ENCODE measurements at regions not wholly inside any gene's neighbourhood (a gene's known extent, or its start where the extent isn't known, plus 50 kb on each side); places are given as distances from the start of the nearest gene placed in this dataset.
"Not testable (repeated sequence)": the region's sequence is repeated elsewhere in the genome, so short reads cannot be mapped to it uniquely, and the experiment has no call there.

DNA sequence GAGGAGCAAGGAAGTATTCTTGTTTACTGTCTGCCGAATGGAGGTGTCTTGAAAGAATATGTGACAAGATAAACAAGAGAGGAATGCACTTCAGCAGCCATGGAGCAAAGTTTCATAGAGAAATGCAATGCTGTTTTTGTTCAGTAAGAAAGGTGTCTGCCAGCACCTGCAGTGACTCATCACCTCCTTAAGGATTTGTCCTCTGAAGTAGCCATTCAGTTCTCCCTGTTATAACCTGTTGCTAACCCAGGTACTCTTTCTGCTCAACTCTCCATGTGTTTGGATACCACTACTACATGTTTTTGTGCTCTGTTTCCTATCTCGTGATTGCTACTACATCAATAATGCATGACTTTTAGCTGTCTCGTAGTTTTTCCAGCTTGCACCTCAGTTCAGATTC lies 328.9 kb downstream of the CHL1 start:
- no peak for DNase-seq

DNA sequence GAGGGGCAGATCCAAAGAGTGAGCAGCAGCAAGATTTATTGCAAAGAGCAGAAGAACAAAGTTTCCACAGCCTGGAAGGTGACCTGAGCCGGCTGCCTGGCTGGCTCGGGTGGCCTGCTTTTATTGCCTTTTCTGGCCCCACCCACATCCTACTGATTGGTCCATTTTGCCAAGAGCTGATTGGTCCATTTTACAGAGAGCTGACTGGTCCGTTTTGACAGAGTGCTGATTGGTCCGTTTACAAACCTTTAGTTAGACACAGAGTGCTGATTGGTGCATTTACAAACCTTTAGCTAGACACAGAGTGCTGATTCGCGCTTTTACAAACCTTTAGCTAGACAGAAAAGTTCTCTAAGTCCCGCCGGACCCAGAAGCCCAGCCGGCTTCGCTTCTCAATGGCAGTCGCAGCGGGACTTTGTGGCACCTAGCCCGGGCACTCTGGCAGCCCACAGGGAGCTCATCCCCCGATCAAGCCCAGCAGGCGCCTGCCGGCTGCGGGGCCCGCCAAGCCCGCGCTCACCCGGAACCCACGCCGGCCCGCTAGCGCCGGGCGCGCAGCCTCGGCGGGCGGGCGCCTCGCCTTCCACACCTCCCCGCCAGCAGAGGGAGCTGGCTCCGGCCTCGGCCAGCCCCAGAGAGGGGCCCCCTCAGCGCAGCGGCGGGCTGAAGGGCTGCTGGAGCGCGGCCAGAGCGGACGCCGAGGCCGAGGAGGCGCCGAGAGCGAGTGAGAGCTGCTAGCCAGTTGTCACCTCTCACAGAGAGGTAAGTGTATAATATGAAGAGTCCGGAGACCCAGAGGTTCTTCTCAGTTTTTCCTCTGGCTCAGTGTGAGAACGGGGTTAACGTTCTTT lies 339.2 kb downstream of the CHL1 start:
- DNase-seq, result peak; percentile 4

- no peak for DNase-seq
Observed at GRCh38 chr3:536417-536813, 339.9 kb downstream of the CHL1 start.

DNA sequence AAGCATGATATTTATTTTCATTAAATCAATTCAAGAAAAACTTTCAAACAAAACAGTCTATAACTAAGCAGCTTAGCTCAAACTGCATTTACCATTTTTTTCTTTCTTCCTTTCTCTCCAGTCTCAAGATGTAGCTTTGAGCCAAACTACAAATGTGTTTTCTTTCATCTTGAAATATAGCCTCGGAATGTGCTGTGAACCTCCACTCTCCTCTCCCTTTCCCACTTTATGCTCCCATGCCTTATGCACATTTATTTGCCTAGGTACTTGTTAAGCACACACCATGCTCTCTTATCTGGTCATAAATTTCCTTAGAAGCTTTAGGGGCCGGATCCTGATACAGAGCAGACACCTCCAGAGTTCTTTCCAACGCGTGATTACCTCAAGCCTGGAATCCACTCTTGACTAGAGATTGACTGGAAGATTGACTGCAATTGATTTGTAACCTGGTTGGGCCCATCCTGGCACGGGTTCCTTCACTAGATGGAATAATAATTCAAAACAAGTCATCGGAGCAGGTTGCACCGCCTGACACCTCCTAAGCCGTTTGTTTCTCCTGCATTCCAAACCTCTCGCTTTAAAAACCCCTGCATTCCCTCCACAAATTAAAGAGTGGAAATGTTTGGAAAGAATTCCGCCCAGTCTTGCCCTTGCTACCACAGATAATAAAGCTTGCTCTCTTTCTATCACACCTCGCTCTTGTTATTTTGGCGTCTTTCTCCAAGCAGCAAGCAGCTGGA lies 344.7 kb downstream of the CHL1 start:
- DNase-seq, result no peak

DNA sequence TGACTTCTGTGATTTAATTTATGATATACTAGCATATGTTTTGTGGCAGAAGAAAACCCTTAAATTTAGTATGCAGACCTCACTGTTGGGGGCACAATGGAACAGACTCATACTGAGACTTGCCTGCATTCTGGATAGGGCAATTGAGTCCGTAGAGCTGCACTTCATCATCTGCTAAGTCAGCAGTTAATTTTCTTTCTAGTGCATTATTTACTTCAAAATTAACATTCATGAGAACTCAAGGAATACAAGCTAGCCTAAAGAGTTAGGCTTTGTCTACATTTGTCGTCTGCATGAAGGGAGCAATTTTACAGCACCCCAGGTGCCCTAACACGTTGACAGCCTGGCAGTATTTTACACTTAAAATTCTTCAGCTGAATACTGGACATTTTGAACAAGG lies 345.5 kb downstream of the CHL1 start:
- no peak for DNase-seq

DNA sequence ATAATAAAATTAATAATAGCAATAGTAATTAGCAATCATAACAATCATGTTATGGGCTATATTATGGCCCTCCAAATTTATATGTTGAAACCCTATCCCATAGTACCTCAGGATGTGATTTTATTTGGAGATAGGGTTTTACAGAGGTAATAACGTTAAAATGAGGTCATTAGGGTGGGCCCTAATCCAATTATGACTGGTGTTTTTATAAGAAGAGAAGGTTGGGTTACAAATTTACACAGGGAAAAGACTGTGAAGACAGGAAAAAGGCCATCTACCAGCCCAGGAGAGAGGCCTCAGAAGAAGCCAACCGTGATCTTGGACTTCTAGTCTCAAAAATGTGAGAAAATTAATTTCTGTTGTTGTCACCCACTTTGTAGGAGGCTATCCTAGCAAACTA lies 353.1 kb downstream of the CHL1 start:
- no peak for DNase-seq

DNA sequence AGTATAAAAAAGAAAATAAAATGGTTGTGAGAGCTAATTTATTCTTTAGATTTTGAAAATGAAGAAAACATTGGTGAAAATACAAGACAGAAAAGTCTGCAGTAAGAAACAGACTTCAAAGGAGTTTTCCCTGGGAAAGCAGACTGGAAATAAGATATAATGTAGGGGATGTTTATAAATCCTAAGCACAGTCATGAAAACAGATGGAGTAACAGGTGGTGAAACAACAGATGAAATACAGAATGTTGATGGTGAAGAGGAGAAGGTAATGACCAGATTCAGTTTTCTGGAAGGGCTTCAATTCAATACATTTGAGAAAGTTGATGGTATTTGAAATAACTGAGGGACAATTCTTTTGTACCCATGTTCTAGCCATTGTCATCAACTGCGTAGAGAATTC lies 353.9 kb downstream of the CHL1 start:
- no peak for DNase-seq

DNA sequence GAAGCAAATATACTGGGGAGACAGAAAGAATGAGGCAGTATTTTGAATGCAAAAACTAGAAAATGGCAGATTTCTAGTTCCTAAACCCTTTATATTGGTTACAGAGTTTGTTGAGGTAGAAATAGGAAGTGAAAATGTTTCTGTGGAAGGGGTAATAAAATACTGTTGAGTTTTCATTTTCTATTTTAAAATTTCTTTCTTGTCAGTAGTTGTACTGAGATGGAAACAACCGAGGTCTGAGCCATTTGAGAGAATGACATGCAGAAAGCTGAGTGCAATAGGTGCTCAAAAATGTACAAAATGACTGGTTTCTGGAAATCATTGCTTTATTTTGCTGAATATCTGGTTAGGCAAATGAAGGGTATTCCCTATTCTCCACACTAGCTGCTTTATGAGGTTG lies 361.4 kb downstream of the CHL1 start:
- no peak for DNase-seq

GRCh38 chr3:567488-568185 lies 371.1 kb downstream of the CHL1 start:
- DNase-seq, result no peak

GRCh38 chr3:579529-579928 lies 383.0 kb downstream of the CHL1 start:
- DNase-seq, result not testable (repeated sequence)

DNA sequence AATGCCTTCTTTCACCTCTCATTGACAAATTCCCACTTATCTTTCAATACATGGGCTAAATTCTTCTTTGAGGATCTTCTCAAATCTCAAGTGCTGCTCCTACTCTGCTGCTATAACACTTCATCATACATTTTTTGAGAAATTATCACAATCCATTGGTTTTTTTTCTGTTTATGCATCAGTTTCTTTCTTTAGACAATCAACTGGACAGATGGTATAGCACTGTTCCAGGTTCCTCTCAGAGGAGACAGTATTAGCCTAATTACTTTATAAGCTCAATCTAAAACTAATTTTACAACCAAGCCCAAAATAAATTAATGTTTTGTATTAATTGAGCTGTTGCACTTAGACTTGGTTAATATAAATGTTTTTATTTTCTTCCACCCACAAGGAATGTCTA lies 392.5 kb downstream of the CHL1 start:
- not testable (repeated sequence) for DNase-seq

DNA sequence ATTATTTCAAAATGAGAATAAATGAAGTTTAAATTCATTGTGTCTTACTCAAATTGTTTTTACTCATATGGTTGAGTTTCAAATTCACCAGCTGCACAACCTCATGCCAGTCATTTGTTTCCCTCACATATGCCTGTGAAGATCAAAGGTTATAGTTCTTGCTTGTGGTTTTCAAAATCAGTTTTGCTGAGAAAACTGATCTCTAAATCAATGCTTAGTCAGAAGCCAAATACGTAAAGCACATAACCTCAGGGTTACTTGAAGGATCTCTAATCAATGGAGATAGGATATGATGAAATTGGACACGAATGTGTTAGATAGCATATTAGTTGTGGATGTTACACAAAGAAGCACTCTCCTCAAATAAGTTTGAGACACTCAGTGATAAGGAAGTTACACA lies 400.7 kb downstream of the CHL1 start:
- DNase-seq, result not testable (repeated sequence)

DNA sequence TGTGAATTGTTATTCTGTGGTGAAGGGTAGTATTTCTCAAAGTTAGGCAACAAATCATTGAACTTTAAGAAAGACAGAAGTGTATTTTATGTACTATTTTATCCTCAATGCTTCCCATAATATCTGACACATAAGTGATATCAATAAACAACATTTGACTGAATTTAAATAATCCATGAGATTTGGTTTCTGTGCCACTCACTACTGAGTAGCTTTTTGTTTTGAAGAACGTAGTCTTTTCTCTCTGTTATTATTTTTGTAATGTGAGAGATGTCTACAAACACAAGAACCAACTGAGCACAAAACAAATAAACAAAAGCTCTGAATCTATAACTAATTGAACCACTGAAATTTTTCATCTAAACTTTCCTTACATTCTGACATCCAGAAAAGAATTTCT lies 401.2 kb downstream of the CHL1 start:
- not testable (repeated sequence) for DNase-seq

DNA sequence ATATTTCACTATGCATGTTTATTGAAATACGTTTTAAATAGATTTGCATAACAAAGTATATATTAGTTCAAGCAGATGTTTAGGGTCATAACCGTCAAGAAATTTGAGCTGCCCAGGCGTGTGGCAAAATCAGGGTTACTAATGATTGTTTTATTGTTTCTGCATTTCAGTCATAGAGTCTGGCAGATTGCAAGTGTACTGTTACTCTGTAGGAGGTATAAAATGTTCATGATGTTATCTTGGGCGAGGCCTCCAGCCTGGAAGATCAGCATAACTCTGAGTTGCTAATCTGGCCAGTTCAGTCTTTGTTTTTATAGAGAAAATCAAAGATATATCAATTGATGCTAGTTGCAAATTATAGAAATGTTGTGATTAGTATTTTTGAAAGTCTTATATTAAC lies 410.9 kb downstream of the CHL1 start:
- not testable (repeated sequence) for DNase-seq

GRCh38 chr3:621714-622113 lies 425.2 kb downstream of the CHL1 start:
- no peak for DNase-seq

DNA sequence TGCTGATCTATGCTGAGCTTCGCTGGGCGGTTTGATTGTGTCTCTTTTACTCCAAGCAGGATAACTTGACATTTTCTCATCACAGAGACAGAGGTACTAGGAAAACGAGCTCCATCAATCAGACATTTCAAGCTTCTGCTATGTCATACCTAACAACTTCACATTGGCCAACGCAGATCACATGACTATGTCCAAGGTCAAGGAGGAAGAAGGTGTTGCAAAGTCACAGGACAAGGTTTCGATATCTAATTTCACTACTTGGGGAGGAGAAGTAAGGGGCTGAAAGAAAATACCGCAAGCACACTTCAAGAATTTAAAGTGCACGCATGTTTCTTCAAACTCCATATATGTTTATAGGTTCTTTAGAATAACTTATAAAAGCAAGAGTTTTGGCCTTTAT lies 425.8 kb downstream of the CHL1 start:
- DNase-seq, result no peak

GRCh38 chr3:623914-624545 lies 427.5 kb downstream of the CHL1 start:
- no peak for DNase-seq

- peak; percentile 53 for DNase-seq
Observed at GRCh38 chr3:632571-633170, 436.1 kb downstream of the CHL1 start.

GRCh38 chr3:634511-634910 lies 437.9 kb downstream of the CHL1 start:
- no peak for DNase-seq

DNA sequence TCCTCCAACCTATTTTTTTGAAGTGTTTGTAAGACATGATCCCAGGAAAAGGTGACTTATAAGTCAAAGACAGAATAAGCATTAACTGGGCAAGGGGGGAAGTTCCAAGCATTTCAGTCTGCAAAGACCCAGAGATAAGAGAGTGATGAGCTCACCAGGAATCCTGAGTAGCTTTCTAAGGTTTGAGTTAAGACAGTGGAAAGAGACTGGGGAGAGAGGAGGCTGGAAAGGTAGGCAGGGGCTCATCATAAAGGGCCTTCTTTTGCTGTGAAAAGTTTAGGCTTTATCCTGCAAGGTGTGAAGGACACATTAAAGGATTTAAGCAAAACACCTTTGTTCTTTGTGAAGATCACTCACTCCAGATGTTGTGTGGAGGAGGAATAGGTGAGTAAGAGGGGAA lies 438.8 kb downstream of the CHL1 start:
- DNase-seq, result no peak

DNA sequence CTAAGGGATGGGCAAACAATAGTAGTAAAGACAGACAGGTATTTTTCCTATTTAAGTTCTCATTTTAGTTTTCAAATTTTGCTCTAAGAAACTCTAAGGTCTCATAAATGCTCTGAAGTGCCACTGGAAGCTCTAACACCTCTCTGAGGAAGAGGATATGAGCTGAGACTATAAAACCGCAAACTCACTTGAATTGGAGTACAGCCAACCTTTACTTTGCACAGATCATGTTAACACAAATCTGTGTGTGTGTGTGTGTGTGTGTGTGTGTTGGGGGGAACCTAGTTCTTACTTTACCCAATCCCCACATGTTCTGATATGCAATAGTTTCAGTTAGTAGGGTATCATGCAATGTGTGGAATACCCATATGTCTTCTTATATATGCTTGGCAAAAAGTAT lies 446.8 kb downstream of the CHL1 start:
- no peak for DNase-seq

DNA sequence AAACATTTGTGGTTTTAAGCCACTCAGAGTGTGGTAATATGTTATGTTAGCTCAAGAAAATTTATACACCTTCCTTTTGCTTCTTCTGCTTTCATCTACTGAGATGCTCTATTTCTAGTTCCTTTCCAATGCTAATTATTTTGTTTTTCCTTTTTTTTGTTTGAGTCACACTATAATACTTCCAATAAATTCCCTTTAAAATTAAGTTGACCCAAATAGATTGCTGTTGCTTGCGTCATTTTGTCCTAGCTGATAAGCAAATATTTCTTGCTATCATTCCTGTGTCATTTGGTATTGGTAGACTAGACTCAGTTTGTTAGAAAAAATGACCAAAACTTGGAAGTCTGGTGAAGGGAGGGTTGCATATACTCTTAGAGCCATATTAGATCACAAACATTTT lies 437.0 kb upstream of the CNTN6 start:
- no peak for DNase-seq

GRCh38 chr3:661356-661755 lies 431.5 kb upstream of the CNTN6 start:
- DNase-seq, result no peak

Data from hematopoietic multipotent progenitor cell treated with erythropoietin and hydrocortisone succinate and interleukin-3 and kit ligand, for 8 days (in vitro differentiated cells).